SKM-1 (cell line): ENCODE measurements at regions not wholly inside any gene's neighbourhood (a gene's known extent, or its start where the extent isn't known, plus 50 kb on each side); places are given as distances from the start of the nearest gene placed in this dataset.
"Not testable (repeated sequence)": the region's sequence is repeated elsewhere in the genome, so short reads cannot be mapped to it uniquely, and the experiment has no call there.

Experiments used
- DNase-seq: peaks from one replicate; lab custom pipeline; 2025; ENCODE audit not compliant: unreplicated experiment; lab: John Stamatoyannopoulos, UW

DNA sequence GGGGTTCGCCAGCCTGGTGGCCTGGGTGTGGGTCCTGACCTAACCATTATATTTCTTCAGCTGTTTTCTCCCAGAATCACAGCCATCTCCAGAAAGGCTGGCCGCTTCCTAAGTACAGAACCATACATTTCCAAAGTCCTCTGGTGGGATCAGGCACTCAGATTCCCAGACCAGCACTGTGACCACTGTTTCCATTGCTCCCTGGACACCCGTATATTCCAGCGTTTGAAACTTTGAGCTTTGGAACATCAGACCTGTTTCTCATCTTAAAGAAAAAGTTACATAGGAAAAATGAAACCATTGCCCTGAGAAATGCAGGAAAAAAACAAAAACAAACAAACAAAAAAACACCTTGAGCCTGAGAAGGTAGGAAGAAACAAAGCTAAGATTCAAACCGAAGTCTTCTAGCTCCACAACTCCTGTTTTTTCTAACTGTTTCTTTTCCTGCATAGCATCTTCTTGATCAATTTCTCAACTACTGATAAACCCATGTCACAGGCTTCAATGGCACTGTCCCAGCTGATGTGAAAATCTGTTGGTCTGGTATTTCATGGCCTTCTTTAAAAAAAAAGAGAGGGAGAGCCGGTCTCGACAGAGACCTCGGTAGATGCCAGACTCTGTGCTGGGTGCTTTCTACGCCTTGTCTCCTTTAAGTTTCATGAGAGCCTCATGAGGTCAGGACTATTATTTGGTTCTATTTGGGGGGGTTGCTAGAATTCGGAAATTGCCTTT lies 221.3 kb downstream of the TOMM20 start:
- DNase-seq, result no peak

DNA sequence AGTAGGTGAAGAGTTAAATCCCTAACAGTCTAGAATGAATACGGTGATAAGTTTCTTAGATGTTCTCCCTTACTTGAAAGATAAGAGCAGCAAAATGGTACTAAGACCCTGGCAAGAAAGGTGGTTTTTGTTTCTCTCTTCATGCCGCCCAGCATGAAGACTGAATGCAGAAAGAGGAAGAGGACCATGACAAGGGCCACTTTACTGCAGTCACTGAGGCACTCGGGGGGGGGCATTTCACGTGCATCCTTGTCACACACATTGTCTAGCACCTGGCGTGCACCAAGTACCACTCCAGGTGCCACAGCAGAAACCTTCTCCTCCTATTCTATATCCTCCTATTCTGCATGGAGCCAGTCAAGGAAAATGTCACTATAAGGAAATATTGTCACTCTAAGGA lies 222.0 kb downstream of the TOMM20 start:
- DNase-seq, result no peak

DNA sequence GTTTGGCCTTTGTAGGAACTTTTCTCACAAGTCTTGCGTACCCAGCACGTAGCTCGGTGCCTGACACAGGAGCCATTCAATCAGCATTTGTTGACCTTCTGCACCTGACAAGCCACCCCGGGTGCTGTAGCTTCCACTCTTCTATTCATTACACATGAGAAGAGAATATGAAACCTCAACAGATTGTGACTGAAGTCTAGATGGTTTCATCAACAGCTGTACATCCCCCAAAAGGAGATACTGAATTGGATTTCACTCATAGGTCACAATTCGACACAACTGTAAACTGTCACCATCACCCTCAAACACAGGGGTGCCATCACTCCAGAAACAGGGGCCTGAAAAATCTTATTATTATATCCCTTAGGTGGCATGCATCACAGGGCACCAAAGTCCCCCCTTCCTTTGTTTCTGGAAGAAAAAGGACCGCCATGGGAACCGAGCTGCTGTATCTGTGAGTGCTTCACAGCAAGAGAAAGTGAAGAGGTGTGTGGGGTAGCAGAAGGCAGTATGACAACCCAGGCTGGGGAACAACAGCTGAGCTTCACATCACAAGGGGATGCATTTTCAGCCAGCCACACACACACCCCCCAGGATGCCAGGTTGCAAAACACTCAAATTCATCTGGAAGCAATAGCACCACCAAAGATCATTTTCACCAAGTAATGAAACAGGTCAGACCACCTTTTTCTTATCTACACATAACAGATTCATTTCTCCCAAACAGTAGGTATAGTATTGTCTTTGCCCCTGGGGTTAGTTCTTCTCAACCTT lies 225.7 kb downstream of the TOMM20 start:
- DNase-seq, result no peak

- no peak for DNase-seq
Measured at GRCh38 chr1:234901491-234902049, 227.1 kb downstream of the TOMM20 start.

GRCh38 chr1:234900595-234900994 lies 228.0 kb downstream of the TOMM20 start:
- no peak for DNase-seq

DNA sequence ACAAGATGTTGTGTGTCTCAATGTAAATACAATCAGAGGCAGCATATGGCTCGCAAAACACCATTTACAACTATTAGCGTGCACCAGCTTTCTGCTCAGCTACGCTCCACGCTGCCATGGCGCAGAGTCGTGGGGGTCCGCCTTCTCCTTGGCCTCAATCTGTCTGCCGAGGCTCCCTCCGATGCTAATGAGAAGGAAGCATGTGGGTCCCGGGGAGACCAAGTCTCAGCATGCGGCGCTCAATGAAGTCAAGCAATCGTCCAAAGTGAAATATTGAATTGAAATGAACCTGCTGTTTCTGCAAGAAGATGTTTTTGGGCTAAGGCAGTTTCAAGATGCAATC lies 228.9 kb downstream of the TOMM20 start:
- DNase-seq, result no peak

- DNase-seq, result no peak
Measured at GRCh38 chr1:234899041-234899729, 229.5 kb downstream of the TOMM20 start.

GRCh38 chr1:234898455-234899033 lies 230.1 kb downstream of the TOMM20 start:
- DNase-seq, result no peak

- DNase-seq, result no peak
Measured at GRCh38 chr1:234897754-234898454, 230.7 kb downstream of the TOMM20 start.

DNA sequence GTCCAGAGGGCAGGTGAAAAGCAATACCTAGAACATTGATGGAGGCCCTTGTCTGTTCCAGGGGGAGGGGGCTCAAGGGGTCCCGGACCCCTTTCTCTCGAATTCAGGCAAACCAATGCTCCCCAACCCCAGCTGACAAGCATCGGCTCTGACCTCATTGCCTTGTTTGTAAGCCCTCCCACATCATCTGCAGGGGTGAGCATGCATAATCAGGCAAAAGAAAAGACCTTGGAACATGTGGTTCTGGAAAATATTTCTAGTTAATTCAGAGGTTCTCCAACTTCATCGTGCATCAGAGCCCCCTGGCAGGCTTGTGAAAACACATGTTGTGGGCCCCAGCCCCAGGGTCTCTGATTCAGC lies 231.3 kb downstream of the TOMM20 start:
- DNase-seq, result no peak

DNA sequence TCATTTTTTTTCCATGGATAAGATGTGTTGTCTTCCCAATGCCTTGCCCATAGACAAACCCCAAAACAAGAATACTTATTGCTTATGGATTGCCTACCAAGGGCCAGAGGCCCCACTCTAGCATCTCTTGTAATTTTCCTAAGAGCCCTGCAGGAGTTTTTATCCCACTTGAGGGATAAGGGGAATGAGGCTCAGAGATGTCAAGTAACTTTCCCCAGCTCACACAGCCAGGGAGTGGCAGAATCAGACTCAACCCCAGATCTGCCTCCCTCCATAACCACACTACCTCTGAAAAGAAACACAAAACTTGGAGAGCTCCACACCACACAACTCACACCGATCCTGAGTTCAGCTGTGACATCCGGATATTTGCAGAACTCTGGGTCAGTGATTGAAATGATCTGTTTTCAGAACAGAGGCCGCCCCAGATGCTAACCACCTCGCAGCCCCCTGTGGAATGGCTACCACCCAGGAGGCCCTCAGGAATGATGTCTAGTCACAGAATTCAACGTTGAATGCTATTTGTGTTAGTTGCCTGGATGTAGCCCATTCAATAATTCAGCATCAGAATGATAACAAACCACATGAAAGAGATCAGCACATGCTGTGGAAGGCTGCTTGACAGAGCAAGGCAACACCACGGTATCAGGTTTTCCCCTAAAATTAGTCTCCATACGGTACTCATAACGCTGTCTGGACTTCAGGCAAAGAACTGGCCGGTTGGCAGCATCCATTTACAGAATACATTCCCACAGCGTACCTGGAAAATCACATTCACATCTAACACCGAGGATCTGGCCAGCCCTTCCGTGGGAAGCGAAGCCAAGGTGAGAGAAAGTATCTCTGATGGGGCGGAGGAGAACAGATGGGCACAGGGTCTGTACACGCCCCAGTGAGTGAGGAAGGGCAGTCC lies 231.9 kb downstream of the TOMM20 start:
- DNase-seq, result no peak

DNA sequence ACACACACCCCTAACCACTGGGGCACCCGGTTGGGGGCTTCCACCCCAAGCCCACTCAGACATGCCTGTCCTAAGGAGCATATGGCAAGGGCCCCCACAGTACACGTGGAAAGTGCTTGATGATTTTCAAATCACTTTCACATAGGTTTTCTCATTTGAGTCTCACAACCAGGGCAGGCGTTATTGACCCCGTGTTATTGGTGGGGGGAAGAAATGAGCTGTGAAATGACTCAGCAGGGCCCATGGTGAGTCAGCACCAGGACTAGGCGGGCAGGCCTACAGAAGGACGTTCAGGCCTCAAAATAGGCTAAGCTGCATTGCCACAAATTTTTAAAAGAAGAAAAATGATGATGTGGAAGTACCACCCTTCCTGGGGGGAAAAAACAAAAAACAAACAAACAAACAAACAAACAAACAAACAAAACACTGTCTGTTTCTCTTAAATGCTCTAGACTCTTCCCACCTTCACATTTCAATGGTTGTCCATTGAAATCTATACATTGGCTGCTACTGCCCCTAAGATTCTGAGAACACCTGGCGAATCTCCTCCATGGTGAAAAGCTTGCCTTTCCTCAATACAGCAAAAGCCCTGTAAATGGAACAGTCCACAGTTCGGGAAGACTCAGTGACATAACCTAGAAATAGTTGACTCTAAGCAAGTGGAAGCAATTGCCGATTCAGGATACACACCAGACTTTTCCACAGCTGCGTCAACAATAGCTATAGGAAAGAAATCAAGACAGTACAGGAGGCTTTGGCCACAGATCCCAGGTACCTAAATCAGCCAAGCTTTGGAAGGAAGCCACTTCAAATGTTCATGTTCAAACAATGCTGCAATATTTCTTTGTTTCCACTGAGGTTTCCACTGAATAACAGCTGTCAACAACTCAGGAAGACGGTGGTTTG lies 234.7 kb downstream of the TOMM20 start:
- DNase-seq, result no peak

- DNase-seq, result no peak
Measured at GRCh38 chr1:234893359-234893724, 235.3 kb downstream of the TOMM20 start.

GRCh38 chr1:234892642-234893041 lies 236.0 kb downstream of the TOMM20 start:
- no peak for DNase-seq

DNA sequence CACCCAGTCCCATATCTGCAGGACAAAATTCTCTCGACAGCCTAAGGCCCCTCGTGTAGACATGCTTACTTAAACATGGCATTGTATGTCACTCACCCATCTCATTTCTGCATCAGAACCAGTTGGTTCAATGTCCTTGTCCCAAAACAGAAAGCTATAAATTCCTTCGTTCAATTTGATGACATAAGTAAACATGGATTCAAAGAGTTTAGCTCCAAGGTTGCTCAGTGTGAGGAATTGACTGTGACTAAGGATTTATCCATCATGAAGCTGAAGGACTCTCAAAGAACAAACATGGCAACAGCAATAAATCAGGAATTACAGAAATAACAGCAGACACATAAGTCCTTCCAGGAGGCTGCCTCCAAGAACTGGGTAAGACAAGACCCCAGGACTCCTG lies 237.2 kb downstream of the TOMM20 start:
- DNase-seq, result no peak

- DNase-seq, result no peak
Measured at GRCh38 chr1:234889643-234890042, 239.0 kb downstream of the TOMM20 start.

DNA sequence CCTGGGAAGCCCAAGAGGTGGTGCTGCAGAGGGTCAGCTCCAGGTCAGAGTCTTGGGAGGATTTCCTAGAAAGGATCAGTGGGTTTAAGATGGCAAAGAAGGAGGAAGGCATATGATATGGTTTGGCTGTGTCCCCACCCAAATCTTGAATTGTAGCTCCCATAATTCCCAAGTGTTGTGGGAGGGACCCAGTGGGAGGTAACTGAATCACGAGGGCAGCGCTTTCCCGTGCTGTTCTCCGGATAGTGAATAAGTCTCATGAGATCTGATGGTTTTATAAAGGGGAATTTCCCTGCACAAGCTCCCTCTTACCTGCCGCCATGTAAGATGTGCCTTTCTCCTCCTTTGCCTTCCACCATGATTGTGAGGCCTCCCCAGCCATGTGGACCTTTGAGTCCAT lies 240.4 kb downstream of the TOMM20 start:
- DNase-seq, result not testable (repeated sequence)

GRCh38 chr1:234887016-234887900 lies 241.4 kb downstream of the TOMM20 start:
- DNase-seq, result no peak
